ENCODE measurements at regions not wholly inside any gene's neighbourhood (a gene's known extent, or its start where the extent isn't known, plus 50 kb on each side); places are given as distances from the start of the nearest gene placed in this dataset.

DNA sequence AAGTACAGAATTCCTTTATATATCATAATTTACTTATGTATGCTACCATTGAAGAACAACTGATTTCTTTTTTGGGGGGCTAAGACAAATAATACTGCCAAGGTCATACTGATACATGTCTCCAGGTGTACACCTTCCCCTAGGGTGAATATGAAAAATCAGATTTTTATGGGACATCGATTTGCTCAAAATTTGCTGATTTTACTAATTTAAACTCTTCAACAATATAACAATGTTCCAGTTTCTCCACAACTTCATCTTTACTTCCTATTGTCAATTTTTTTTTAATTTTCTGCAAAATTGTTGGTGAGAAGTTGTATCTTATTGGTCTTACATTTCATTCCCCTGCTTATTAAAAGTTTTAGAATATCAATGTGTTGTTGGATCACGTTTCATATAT is 495.4 kb upstream of the MANEA start:
- TF ChIP-seq EZH2 (IDR thresholded peaks at IDR 0.05; ENCODE audit: insufficient read depth, low read length) = no peak
- TF ChIP-seq, protein P1, sequence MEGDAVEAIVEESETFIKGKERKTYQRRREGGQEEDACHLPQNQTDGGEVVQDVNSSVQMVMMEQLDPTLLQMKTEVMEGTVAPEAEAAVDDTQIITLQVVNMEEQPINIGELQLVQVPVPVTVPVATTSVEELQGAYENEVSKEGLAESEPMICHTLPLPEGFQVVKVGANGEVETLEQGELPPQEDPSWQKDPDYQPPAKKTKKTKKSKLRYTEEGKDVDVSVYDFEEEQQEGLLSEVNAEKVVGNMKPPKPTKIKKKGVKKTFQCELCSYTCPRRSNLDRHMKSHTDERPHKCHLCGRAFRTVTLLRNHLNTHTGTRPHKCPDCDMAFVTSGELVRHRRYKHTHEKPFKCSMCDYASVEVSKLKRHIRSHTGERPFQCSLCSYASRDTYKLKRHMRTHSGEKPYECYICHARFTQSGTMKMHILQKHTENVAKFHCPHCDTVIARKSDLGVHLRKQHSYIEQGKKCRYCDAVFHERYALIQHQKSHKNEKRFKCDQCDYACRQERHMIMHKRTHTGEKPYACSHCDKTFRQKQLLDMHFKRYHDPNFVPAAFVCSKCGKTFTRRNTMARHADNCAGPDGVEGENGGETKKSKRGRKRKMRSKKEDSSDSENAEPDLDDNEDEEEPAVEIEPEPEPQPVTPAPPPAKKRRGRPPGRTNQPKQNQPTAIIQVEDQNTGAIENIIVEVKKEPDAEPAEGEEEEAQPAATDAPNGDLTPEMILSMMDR (IDR thresholded peaks at IDR 0.05; ENCODE audit: insufficient read depth, low read depth, low read length) = no peak

Measured in astrocyte (in vitro differentiated cells and primary cell).